ENCODE measurements at regions not wholly inside any gene's neighbourhood (a gene's known extent, or its start where the extent isn't known, plus 50 kb on each side); places are given as distances from the start of the nearest gene placed in this dataset.

DNA sequence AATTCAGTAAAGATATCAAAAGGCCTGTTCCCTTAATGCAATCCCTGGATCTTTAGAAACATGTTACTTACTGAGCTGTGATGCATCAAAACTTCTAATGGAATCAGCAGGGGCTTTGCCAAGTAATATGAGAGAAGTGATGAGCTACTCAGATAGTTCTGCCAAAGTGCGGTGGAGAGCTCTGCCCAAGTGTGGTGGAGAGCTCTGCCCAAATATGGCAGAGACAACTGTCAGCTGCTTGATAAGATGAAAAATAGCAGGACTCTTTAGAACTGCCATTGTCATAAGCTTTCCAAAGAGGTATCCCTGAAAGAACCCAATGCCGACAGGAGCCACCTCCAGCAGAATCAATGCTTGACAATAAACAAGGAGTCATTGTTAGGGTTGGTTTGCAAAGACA, 167.9 kb upstream of the SLC39A10 start:
- H3K9me3 ChIP-seq, result no peaks in the 10 kb centered on the region
- no TSS peak for BruUV-seq (replicated peaks)
- Mint-ChIP-seq H3K4me3 (ENCODE audit: unreplicated experiment) (no peak overlapping the region), H3K27me3 (ENCODE audit: insufficient read depth, unreplicated experiment) (no peaks in the 10 kb centered on the region), H3K27ac (ENCODE audit: unreplicated experiment) (no peak overlapping the region), H3K36me3 (ENCODE audit: insufficient read depth, unreplicated experiment) (no peaks in the 10 kb centered on the region), H3K9me3 (ENCODE audit: unreplicated experiment) (no peaks in the 10 kb centered on the region), H3K4me1 (ENCODE audit: low read depth, unreplicated experiment) (no peaks in the 10 kb centered on the region)
- intact Hi-C loops (cut with micrococcal nuclease; ENCODE audit: unreplicated experiment), result no loop called here
- no peak overlapping the region for H3K4me3 ChIP-seq (ENCODE audit: low read depth, low read length)
- POLR2A ChIA-PET, result no interaction called here
- no peaks in the 10 kb centered on the region for H3K27me3 ChIP-seq (replicated peaks; ENCODE audit: control insufficient read depth, insufficient read depth, low read length)
- DNase-seq, result no peak
- TF ChIP-seq, protein P1, sequence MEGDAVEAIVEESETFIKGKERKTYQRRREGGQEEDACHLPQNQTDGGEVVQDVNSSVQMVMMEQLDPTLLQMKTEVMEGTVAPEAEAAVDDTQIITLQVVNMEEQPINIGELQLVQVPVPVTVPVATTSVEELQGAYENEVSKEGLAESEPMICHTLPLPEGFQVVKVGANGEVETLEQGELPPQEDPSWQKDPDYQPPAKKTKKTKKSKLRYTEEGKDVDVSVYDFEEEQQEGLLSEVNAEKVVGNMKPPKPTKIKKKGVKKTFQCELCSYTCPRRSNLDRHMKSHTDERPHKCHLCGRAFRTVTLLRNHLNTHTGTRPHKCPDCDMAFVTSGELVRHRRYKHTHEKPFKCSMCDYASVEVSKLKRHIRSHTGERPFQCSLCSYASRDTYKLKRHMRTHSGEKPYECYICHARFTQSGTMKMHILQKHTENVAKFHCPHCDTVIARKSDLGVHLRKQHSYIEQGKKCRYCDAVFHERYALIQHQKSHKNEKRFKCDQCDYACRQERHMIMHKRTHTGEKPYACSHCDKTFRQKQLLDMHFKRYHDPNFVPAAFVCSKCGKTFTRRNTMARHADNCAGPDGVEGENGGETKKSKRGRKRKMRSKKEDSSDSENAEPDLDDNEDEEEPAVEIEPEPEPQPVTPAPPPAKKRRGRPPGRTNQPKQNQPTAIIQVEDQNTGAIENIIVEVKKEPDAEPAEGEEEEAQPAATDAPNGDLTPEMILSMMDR (IDR thresholded peaks at IDR 0.05; ENCODE audit: insufficient read depth in 1 of 2, low read depth in 1 of 2, low read length in 1 of 2, severe bottlenecking in 1 of 2, unreplicated experiment in 1 of 2), result no peak
- CTCF ChIA-PET, result no interaction called here
- H3K4me1 ChIP-seq, result no peaks in the 10 kb centered on the region
- no peaks in the 10 kb centered on the region for H3K36me3 ChIP-seq (ENCODE audit: control insufficient read depth, insufficient read depth, low read length)

GRCh38 chr2:195488567-195488966, 168.5 kb upstream of the SLC39A10 start:
- H3K27me3 ChIP-seq (replicated peaks; ENCODE audit: control insufficient read depth, insufficient read depth, low read length), result no peaks in the 10 kb centered on the region
- CTCF ChIA-PET, result no interaction called here
- no TSS peak for BruUV-seq (replicated peaks)
- H3K36me3 ChIP-seq (ENCODE audit: control insufficient read depth, insufficient read depth, low read length), result no peaks in the 10 kb centered on the region
- Mint-ChIP-seq H3K27ac (ENCODE audit: unreplicated experiment) (no peak overlapping the region), H3K36me3 (ENCODE audit: insufficient read depth, unreplicated experiment) (no peaks in the 10 kb centered on the region), H3K9me3 (ENCODE audit: unreplicated experiment) (no peaks in the 10 kb centered on the region), H3K27me3 (ENCODE audit: insufficient read depth, unreplicated experiment) (no peaks in the 10 kb centered on the region), H3K4me3 (ENCODE audit: unreplicated experiment) (no peak overlapping the region), H3K4me1 (ENCODE audit: low read depth, unreplicated experiment) (no peaks in the 10 kb centered on the region)
- H3K4me1 ChIP-seq, result no peaks in the 10 kb centered on the region
- POLR2A ChIA-PET, result no interaction called here
- no peaks in the 10 kb centered on the region for H3K9me3 ChIP-seq
- H3K4me3 ChIP-seq (ENCODE audit: low read depth, low read length), result no peak overlapping the region
- TF ChIP-seq, protein P1 (IDR thresholded peaks at IDR 0.05; ENCODE audit: insufficient read depth in 1 of 2, low read depth in 1 of 2, low read length in 1 of 2, severe bottlenecking in 1 of 2, unreplicated experiment in 1 of 2), result no peak
- no peak for DNase-seq
- intact Hi-C loops (cut with micrococcal nuclease; ENCODE audit: unreplicated experiment), result no loop called here

- no peak overlapping the region for H3K4me3 Mint-ChIP-seq (ENCODE audit: unreplicated experiment)
- H3K4me1 Mint-ChIP-seq (ENCODE audit: low read depth, unreplicated experiment), result no peaks in the 10 kb centered on the region
- ChIA-PET POLR2A (no interaction called here), CTCF (no interaction called here)
- no peaks in the 10 kb centered on the region for H3K27me3 ChIP-seq (replicated peaks; ENCODE audit: control insufficient read depth, insufficient read depth, low read length)
- no peaks in the 10 kb centered on the region for H3K36me3 ChIP-seq (ENCODE audit: control insufficient read depth, insufficient read depth, low read length)
- intact Hi-C loops (cut with micrococcal nuclease; ENCODE audit: unreplicated experiment), result no loop called here
- no peaks in the 10 kb centered on the region for H3K36me3 Mint-ChIP-seq (ENCODE audit: insufficient read depth, unreplicated experiment)
- BruUV-seq (replicated peaks), result no TSS peak
- H3K4me3 ChIP-seq (ENCODE audit: low read depth, low read length), result no peak overlapping the region
- no peak overlapping the region for H3K27ac Mint-ChIP-seq (ENCODE audit: unreplicated experiment)
- no peaks in the 10 kb centered on the region for H3K9me3 ChIP-seq
- H3K9me3 Mint-ChIP-seq (ENCODE audit: unreplicated experiment), result no peaks in the 10 kb centered on the region
- TF ChIP-seq, protein P1 (IDR thresholded peaks at IDR 0.05; ENCODE audit: insufficient read depth in 1 of 2, low read depth in 1 of 2, low read length in 1 of 2, severe bottlenecking in 1 of 2, unreplicated experiment in 1 of 2), result no peak
- H3K27me3 Mint-ChIP-seq (ENCODE audit: insufficient read depth, unreplicated experiment), result no peaks in the 10 kb centered on the region
- H3K4me1 ChIP-seq, result no peaks in the 10 kb centered on the region
- DNase-seq, result no peak
Observed at GRCh38 chr2:195486987-195487644, 169.9 kb upstream of the SLC39A10 start.
